ENCODE measurements at regions not wholly inside any gene's neighbourhood (a gene's known extent, or its start where the extent isn't known, plus 50 kb on each side); places are given as distances from the start of the nearest gene placed in this dataset.

GRCh38 chr10:33919244-33919643 lies 584.8 kb upstream of the NRP1 start:
- TF ChIP-seq CHD2 (IDR thresholded peaks at IDR 0.05; ENCODE audit: low read length), result no peak
- no peak for TF ChIP-seq PHF8 (conservative IDR thresholded peaks at IDR 0.05; ENCODE audit: low read depth, low read length)
- no peak for TF ChIP-seq POU5F1 (IDR thresholded peaks at IDR 0.05; ENCODE audit: low read depth, low read length)
- no peak for TF ChIP-seq EZH2 (IDR thresholded peaks at IDR 0.05; ENCODE audit: low read depth, low read length, severe bottlenecking)
- TF ChIP-seq BACH1 (IDR thresholded peaks at IDR 0.05; ENCODE audit: low read length), result no peak
- TF ChIP-seq CTCF (IDR thresholded peaks at IDR 0.05; ENCODE audit: control extremely low read depth in 1 of 3, insufficient read depth in 1 of 3, low read depth in 1 of 3, low read length in 3 of 3), result no peak
- TF ChIP-seq RXRA (IDR thresholded peaks at IDR 0.05; ENCODE audit: insufficient read depth, low read depth, low read length), result no peak
- no peak for TF ChIP-seq CEBPB (IDR thresholded peaks at IDR 0.05; ENCODE audit: low read depth, low read length)
- TF ChIP-seq POLR2AphosphoS5 (IDR thresholded peaks at IDR 0.05; ENCODE audit: low read depth, low read length), result no peak

Data from H1 (cell line).